Body of pancreas (tissue), 4 donors: ENCODE measurements at regions not wholly inside any gene's neighbourhood (a gene's known extent, or its start where the extent isn't known, plus 50 kb on each side); places are given as distances from the start of the nearest gene placed in this dataset.

Experiments
- ATAC-seq: fragments of 150-250 bp; one replicate; pipeline ENCODE4 v1.9.1; 2016
- DNase-seq, 4 donors: peaks; one replicate each; pipeline ENCODE4 v3.0.0-alpha.2; 2019
- H3K27ac ChIP-seq, 4 donors: fragments of 200-600 bp; sonication (generic); 1 replicate in 3 of 4; 2 replicates in 1 of 4; pipeline versions ENCODE4 v1.5.1 to v1.6.1; 2016 to 2019; ENCODE audit warnings: mild to moderate bottlenecking in 1 of 4, mixed read lengths in 1 of 4, moderate library complexity in 1 of 4
- H3K27me3 ChIP-seq, 2 donors: fragments of 200-600 bp; sonication (generic); one replicate each; pipeline ENCODE4 v1.6.0; 2016; ENCODE audit warnings: mild to moderate bottlenecking in 1 of 2
- H3K36me3 ChIP-seq, 2 donors: fragments of 200-600 bp; sonication (generic); replicated peaks in 1 of 2; 2 replicates each; pipeline ENCODE4 v1.5.1; 2016; ENCODE audit warnings: low read depth in 2 of 2; ENCODE audit not compliant: insufficient read depth in 1 of 2
- H3K4me1 ChIP-seq: fragments of 200-600 bp; sonication (generic); one replicate; pipeline ENCODE4 v1.6.0; 2016
- H3K4me3 ChIP-seq, 2 donors: fragments of 200-600 bp; sonication (generic); 1 replicate in 1 of 2; 2 replicates in 1 of 2; pipeline ENCODE4 v1.5.1; 2016 to 2019
- H3K9me3 ChIP-seq, 3 donors: fragments of 200-600 bp; sonication (generic); 1 replicate in 2 of 3; 2 replicates in 1 of 3; pipeline ENCODE4 v1.5.1; 2016
- CTCF ChIP-seq, 7 experiments: fragments of 450-650 bp in 4 of 7; fragments of 200-600 bp in 3 of 7; sonication (generic) in 3 of 7; IDR thresholded peaks; one replicate each; pipeline ENCODE4 v1.5.1; 2016 to 2019; ENCODE audit warnings: antibody characterized with exemption in 7 of 7
- POLR2A ChIP-seq, 3 donors: fragments of 450-650 bp; IDR thresholded peaks; one replicate each; pipeline ENCODE4 v1.6.1; 2016; ENCODE audit warnings: antibody characterized with exemption in 3 of 3, mild to moderate bottlenecking in 2 of 3
- WGBS, 2 donors: methylation state at CpG; one replicate each; pipeline ENCODE4 v1.1.5; 2017; 5-methylcytosine and 5-hydroxymethylcytosine counted together
- intact Hi-C: fragments of 100-400 bp; cut with DNase I; formaldehyde crosslinking; loops from one replicate; pipeline ENCODE4 v1.15.1; 2023

DNA sequence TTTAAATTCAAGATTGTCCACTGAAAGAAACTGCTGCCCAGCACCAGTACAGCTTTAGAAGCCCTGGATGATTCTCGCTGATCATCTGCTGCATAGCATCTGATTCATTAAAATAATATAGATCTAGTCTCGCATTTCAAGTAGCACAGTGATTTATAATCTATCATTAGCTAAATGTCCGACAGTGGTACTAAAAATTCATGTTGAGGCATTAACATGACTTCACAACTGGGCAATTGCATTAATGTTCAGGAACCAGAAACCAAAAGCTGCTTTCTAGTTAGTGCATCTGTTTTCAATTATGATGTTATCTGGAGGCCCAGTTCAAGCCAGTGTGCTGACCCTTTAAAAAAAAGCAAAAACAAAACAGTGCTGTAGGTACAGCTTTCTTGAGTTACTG lies 1987.2 kb upstream of the SEL1L start:
- WGBS, 2 donors, result 82 to 83% methylated on average over 3 of the region's 3 CpGs
- Histone ChIP-seq H3K4me3 (no peak overlapping the region), H3K9me3 (no peaks in the 10 kb centered on the region), H3K4me1 (no peaks in the 10 kb centered on the region), H3K27me3 (no peaks in the 10 kb centered on the region), H3K36me3 (no peaks in the 10 kb centered on the region), H3K27ac (no peak overlapping the region)
- intact Hi-C loops, result no loop called here
- TF ChIP-seq POLR2A (IDR thresholded peaks at IDR 0.05), result no peak
- no peak for TF ChIP-seq CTCF (IDR thresholded peaks at IDR 0.05)
- DNase-seq, result no peak
- ATAC-seq, result no peak

- ATAC-seq (no peak), DNase-seq (no peak)
- 89 to 94% methylated on average over 2 of the region's 2 CpGs for WGBS, 2 donors
- Histone ChIP-seq H3K27me3 (no peaks in the 10 kb centered on the region), H3K27ac (no peak overlapping the region), H3K9me3 (no peaks in the 10 kb centered on the region), H3K4me3 (no peak overlapping the region), H3K4me1 (no peaks in the 10 kb centered on the region), H3K36me3 (no peaks in the 10 kb centered on the region)
- TF ChIP-seq CTCF (IDR thresholded peaks at IDR 0.05) (no peak), POLR2A (IDR thresholded peaks at IDR 0.05) (no peak)
- intact Hi-C loops, result no loop called here
Observed at GRCh38 chr14:83529531-83529930, 1995.9 kb upstream of the SEL1L start.

DNA sequence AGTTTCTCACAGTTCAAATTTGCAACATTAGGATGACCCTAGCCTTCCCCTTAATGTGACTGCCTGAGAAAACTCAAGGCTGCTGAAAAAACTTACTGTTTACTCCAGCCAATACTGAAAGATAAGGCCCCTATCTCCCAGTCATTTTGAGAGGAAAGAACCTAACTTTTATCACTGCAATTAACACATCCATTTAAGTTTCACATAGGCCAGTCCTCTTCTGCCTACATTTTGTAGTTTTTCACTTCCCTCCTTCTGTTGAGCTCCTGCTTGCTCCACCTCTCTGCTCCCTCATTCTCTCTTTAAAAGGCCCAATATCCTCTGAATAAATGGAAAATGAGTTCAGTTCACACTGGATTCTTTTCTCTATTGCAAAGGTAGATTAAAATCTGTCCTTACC lies 1996.2 kb upstream of the FLRT2 start:
- ATAC-seq, result no peak
- no peak for DNase-seq

DNA sequence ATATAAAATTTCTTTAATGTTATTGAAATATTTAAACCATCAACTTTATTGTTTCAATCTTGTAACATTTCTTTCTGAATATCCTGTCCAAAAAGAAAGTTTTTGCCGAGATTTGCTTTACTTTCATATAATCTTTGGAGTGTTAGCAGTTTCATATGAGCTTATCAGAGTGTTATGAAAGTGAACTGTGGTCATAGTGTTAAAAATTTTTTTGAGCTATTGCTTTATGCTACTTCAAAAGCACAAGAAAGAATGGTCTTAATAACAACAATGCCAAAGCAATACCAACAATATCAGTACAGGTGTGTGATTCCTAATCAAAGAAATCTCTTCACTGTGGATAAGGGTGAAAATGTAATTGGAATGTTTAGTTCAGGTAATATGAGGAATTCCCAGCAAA lies 1994.9 kb upstream of the FLRT2 start:
- intact Hi-C loops, result no loop called here
- no peak overlapping the region for H3K27ac ChIP-seq

More for the DNA sequence above, 1996.2 kb upstream of the FLRT2 start:
- TF ChIP-seq POLR2A (IDR thresholded peaks at IDR 0.05), result no peak
- no peak for TF ChIP-seq CTCF (IDR thresholded peaks at IDR 0.05)
- no peaks in the 10 kb centered on the region for H3K4me1 ChIP-seq
- no peak overlapping the region for H3K4me3 ChIP-seq
- no peak overlapping the region for H3K27ac ChIP-seq
- H3K27me3 ChIP-seq, result no peaks in the 10 kb centered on the region
- H3K9me3 ChIP-seq, result no peaks in the 10 kb centered on the region
- intact Hi-C loops, result no loop called here
- H3K36me3 ChIP-seq, result no peaks in the 10 kb centered on the region

More for the DNA sequence above, 1994.9 kb upstream of the FLRT2 start:
- TF ChIP-seq CTCF (IDR thresholded peaks at IDR 0.05) (no peak), POLR2A (IDR thresholded peaks at IDR 0.05) (no peak)
- no peaks in the 10 kb centered on the region for H3K4me1 ChIP-seq
- no peak for DNase-seq
- no peaks in the 10 kb centered on the region for H3K27me3 ChIP-seq
- no peaks in the 10 kb centered on the region for H3K9me3 ChIP-seq
- 43 to 92% methylated on average over 1 of the region's 1 CpG for WGBS, 2 donors
- H3K4me3 ChIP-seq, result no peak overlapping the region
- ATAC-seq, result no peak
- no peaks in the 10 kb centered on the region for H3K36me3 ChIP-seq
